ENCODE measurements at regions not wholly inside any gene's neighbourhood (a gene's known extent, or its start where the extent isn't known, plus 50 kb on each side); places are given as distances from the start of the nearest gene placed in this dataset.

GRCh38 chr11:81165164-81165563 lies 1568.5 kb downstream of the FAM181B start:
- no peaks in the 10 kb centered on the region for H3K4me1 ChIP-seq (ENCODE audit: control insufficient read depth in 1 of 2, insufficient read depth in 2 of 2, low read length in 2 of 2)
- H3K9me3 ChIP-seq (ENCODE audit: control insufficient read depth in 1 of 2, low read length in 2 of 2): no peaks in the 10 kb centered on the region
- H3K27me3 ChIP-seq (ENCODE audit: low read depth, low read length): no peaks in the 10 kb centered on the region
- H3K27ac ChIP-seq (ENCODE audit: low read length): no peak overlapping the region
- no peak overlapping the region for H3K4me3 ChIP-seq (ENCODE audit: low read depth in 1 of 2, low read length in 2 of 2)
- H3K36me3 ChIP-seq (ENCODE audit: control insufficient read depth in 1 of 2, insufficient read depth in 2 of 2, low read length in 2 of 2): no peaks in the 10 kb centered on the region

- no peaks in the 10 kb centered on the region for H3K9me3 ChIP-seq (ENCODE audit: control insufficient read depth in 1 of 2, low read length in 2 of 2)
- no peaks in the 10 kb centered on the region for H3K27me3 ChIP-seq (ENCODE audit: low read depth, low read length)
- H3K4me3 ChIP-seq (ENCODE audit: low read depth in 1 of 2, low read length in 2 of 2): no peak overlapping the region
- no peaks in the 10 kb centered on the region for H3K36me3 ChIP-seq (ENCODE audit: control insufficient read depth in 1 of 2, insufficient read depth in 2 of 2, low read length in 2 of 2)
- H3K4me1 ChIP-seq (ENCODE audit: control insufficient read depth in 1 of 2, insufficient read depth in 2 of 2, low read length in 2 of 2): no peaks in the 10 kb centered on the region
- H3K27ac ChIP-seq (ENCODE audit: low read length): no peak overlapping the region
Observed at GRCh38 chr11:81159900-81160299, 1573.8 kb downstream of the FAM181B start.

GRCh38 chr11:81135570-81135969 lies 1598.1 kb downstream of the FAM181B start:
- Histone ChIP-seq H3K4me3 (ENCODE audit: low read depth in 1 of 2, low read length in 2 of 2) (no peak overlapping the region), H3K4me1 (ENCODE audit: control insufficient read depth in 1 of 2, insufficient read depth in 2 of 2, low read length in 2 of 2) (no peaks in the 10 kb centered on the region), H3K36me3 (ENCODE audit: control insufficient read depth in 1 of 2, insufficient read depth in 2 of 2, low read length in 2 of 2) (no peaks in the 10 kb centered on the region), H3K27ac (ENCODE audit: low read length) (no peak overlapping the region), H3K27me3 (ENCODE audit: low read depth, low read length) (no peaks in the 10 kb centered on the region), H3K9me3 (ENCODE audit: control insufficient read depth in 1 of 2, low read length in 2 of 2) (no peaks in the 10 kb centered on the region)

- Histone ChIP-seq H3K9me3 (ENCODE audit: control insufficient read depth in 1 of 2, low read length in 2 of 2) (no peaks in the 10 kb centered on the region), H3K4me1 (ENCODE audit: control insufficient read depth in 1 of 2, insufficient read depth in 2 of 2, low read length in 2 of 2) (no peaks in the 10 kb centered on the region), H3K27ac (ENCODE audit: low read length) (no peak overlapping the region), H3K36me3 (ENCODE audit: control insufficient read depth in 1 of 2, insufficient read depth in 2 of 2, low read length in 2 of 2) (no peaks in the 10 kb centered on the region), H3K27me3 (ENCODE audit: low read depth, low read length) (no peaks in the 10 kb centered on the region), H3K4me3 (ENCODE audit: low read depth in 1 of 2, low read length in 2 of 2) (no peak overlapping the region)
Observed at GRCh38 chr11:81129618-81130017, 1604.0 kb downstream of the FAM181B start.

GRCh38 chr11:81112718-81113117 lies 1620.9 kb downstream of the FAM181B start:
- Histone ChIP-seq H3K4me1 (ENCODE audit: control insufficient read depth in 1 of 2, insufficient read depth in 2 of 2, low read length in 2 of 2) (no peaks in the 10 kb centered on the region), H3K27ac (ENCODE audit: low read length) (no peak overlapping the region), H3K9me3 (ENCODE audit: control insufficient read depth in 1 of 2, low read length in 2 of 2) (no peaks in the 10 kb centered on the region)

GRCh38 chr11:81104051-81104450 lies 1629.6 kb downstream of the FAM181B start:
- no peak overlapping the region for H3K4me3 ChIP-seq (ENCODE audit: low read depth in 1 of 2, low read length in 2 of 2)
- H3K9me3 ChIP-seq (ENCODE audit: control insufficient read depth in 1 of 2, low read length in 2 of 2): no peaks in the 10 kb centered on the region
- no peak overlapping the region for H3K27ac ChIP-seq (ENCODE audit: low read length)
- no peaks in the 10 kb centered on the region for H3K36me3 ChIP-seq (ENCODE audit: control insufficient read depth in 1 of 2, insufficient read depth in 2 of 2, low read length in 2 of 2)
- no peaks in the 10 kb centered on the region for H3K27me3 ChIP-seq (ENCODE audit: low read depth, low read length)
- H3K4me1 ChIP-seq (ENCODE audit: control insufficient read depth in 1 of 2, insufficient read depth in 2 of 2, low read length in 2 of 2): no peaks in the 10 kb centered on the region

More at GRCh38 chr11:81112718-81113117, 1620.9 kb downstream of the FAM181B start:
- H3K27me3 ChIP-seq (ENCODE audit: low read depth, low read length): no peaks in the 10 kb centered on the region
- H3K36me3 ChIP-seq (ENCODE audit: control insufficient read depth in 1 of 2, insufficient read depth in 2 of 2, low read length in 2 of 2): no peaks in the 10 kb centered on the region
- H3K4me3 ChIP-seq (ENCODE audit: low read depth in 1 of 2, low read length in 2 of 2): no peak overlapping the region

- no peaks in the 10 kb centered on the region for H3K36me3 ChIP-seq (ENCODE audit: control insufficient read depth in 1 of 2, insufficient read depth in 2 of 2, low read length in 2 of 2)
- no peaks in the 10 kb centered on the region for H3K9me3 ChIP-seq (ENCODE audit: control insufficient read depth in 1 of 2, low read length in 2 of 2)
- no peak overlapping the region for H3K27ac ChIP-seq (ENCODE audit: low read length)
- no peaks in the 10 kb centered on the region for H3K27me3 ChIP-seq (ENCODE audit: low read depth, low read length)
- H3K4me3 ChIP-seq (ENCODE audit: low read depth in 1 of 2, low read length in 2 of 2): no peak overlapping the region
- H3K4me1 ChIP-seq (ENCODE audit: control insufficient read depth in 1 of 2, insufficient read depth in 2 of 2, low read length in 2 of 2): no peaks in the 10 kb centered on the region
Observed at GRCh38 chr11:81098471-81098870, 1635.2 kb downstream of the FAM181B start.

- H3K9me3 ChIP-seq (ENCODE audit: control insufficient read depth in 1 of 2, low read length in 2 of 2): no peaks in the 10 kb centered on the region
- H3K36me3 ChIP-seq (ENCODE audit: control insufficient read depth in 1 of 2, insufficient read depth in 2 of 2, low read length in 2 of 2): no peaks in the 10 kb centered on the region
- H3K4me3 ChIP-seq (ENCODE audit: low read depth in 1 of 2, low read length in 2 of 2): no peak overlapping the region
- no peak overlapping the region for H3K27ac ChIP-seq (ENCODE audit: low read length)
- H3K4me1 ChIP-seq (ENCODE audit: control insufficient read depth in 1 of 2, insufficient read depth in 2 of 2, low read length in 2 of 2): no peaks in the 10 kb centered on the region
- no peaks in the 10 kb centered on the region for H3K27me3 ChIP-seq (ENCODE audit: low read depth, low read length)
Observed at GRCh38 chr11:81092522-81092921, 1641.1 kb downstream of the FAM181B start.

GRCh38 chr11:81089242-81089641 lies 1644.4 kb downstream of the FAM181B start:
- no peaks in the 10 kb centered on the region for H3K4me1 ChIP-seq (ENCODE audit: control insufficient read depth in 1 of 2, insufficient read depth in 2 of 2, low read length in 2 of 2)
- H3K9me3 ChIP-seq (ENCODE audit: control insufficient read depth in 1 of 2, low read length in 2 of 2): no peaks in the 10 kb centered on the region
- no peaks in the 10 kb centered on the region for H3K27me3 ChIP-seq (ENCODE audit: low read depth, low read length)
- H3K36me3 ChIP-seq (ENCODE audit: control insufficient read depth in 1 of 2, insufficient read depth in 2 of 2, low read length in 2 of 2): no peaks in the 10 kb centered on the region
- no peak overlapping the region for H3K4me3 ChIP-seq (ENCODE audit: low read depth in 1 of 2, low read length in 2 of 2)
- no peak overlapping the region for H3K27ac ChIP-seq (ENCODE audit: low read length)

GRCh38 chr11:81080476-81080875 lies 1639.6 kb upstream of the TENM4 start:
- Histone ChIP-seq H3K27ac (ENCODE audit: low read length) (no peak overlapping the region), H3K4me3 (ENCODE audit: low read depth in 1 of 2, low read length in 2 of 2) (no peak overlapping the region), H3K27me3 (ENCODE audit: low read depth, low read length) (no peaks in the 10 kb centered on the region), H3K9me3 (ENCODE audit: control insufficient read depth in 1 of 2, low read length in 2 of 2) (no peaks in the 10 kb centered on the region), H3K4me1 (ENCODE audit: control insufficient read depth in 1 of 2, insufficient read depth in 2 of 2, low read length in 2 of 2) (no peaks in the 10 kb centered on the region), H3K36me3 (ENCODE audit: control insufficient read depth in 1 of 2, insufficient read depth in 2 of 2, low read length in 2 of 2) (no peaks in the 10 kb centered on the region)

- peaks cover 0 to 6% of the 10 kb centered on the region in 2 donors for H3K4me1 ChIP-seq (ENCODE audit: control insufficient read depth in 1 of 2, insufficient read depth in 2 of 2, low read length in 2 of 2)
- H3K36me3 ChIP-seq (ENCODE audit: control insufficient read depth in 1 of 2, insufficient read depth in 2 of 2, low read length in 2 of 2): no peaks in the 10 kb centered on the region
- no peaks in the 10 kb centered on the region for H3K27me3 ChIP-seq (ENCODE audit: low read depth, low read length)
- no peak overlapping the region for H3K27ac ChIP-seq (ENCODE audit: low read length)
- H3K9me3 ChIP-seq (ENCODE audit: control insufficient read depth in 1 of 2, low read length in 2 of 2): no peaks in the 10 kb centered on the region
- H3K4me3 ChIP-seq (ENCODE audit: low read depth in 1 of 2, low read length in 2 of 2): no peak overlapping the region
Observed at GRCh38 chr11:81072273-81072672, 1631.4 kb upstream of the TENM4 start.

GRCh38 chr11:81071606-81072005 lies 1630.8 kb upstream of the TENM4 start:
- no peak overlapping the region for H3K4me3 ChIP-seq (ENCODE audit: low read depth in 1 of 2, low read length in 2 of 2)
- H3K27me3 ChIP-seq (ENCODE audit: low read depth, low read length): no peaks in the 10 kb centered on the region
- no peak overlapping the region for H3K27ac ChIP-seq (ENCODE audit: low read length)
- no peaks in the 10 kb centered on the region for H3K9me3 ChIP-seq (ENCODE audit: control insufficient read depth in 1 of 2, low read length in 2 of 2)
- no peaks in the 10 kb centered on the region for H3K36me3 ChIP-seq (ENCODE audit: control insufficient read depth in 1 of 2, insufficient read depth in 2 of 2, low read length in 2 of 2)
- H3K4me1 ChIP-seq (ENCODE audit: control insufficient read depth in 1 of 2, insufficient read depth in 2 of 2, low read length in 2 of 2): peaks cover 0 to 6% of the 10 kb centered on the region in 2 donors

Measured in muscle layer of duodenum (tissue), 2 donors.